Heart left ventricle (tissue), 13 donors: ENCODE measurements at regions not wholly inside any gene's neighbourhood (a gene's known extent, or its start where the extent isn't known, plus 50 kb on each side); places are given as distances from the start of the nearest gene placed in this dataset.

Experiments
- POLR2A ChIP-seq, 2 donors: fragments of 450-650 bp; IDR thresholded peaks; one replicate each; pipeline ENCODE4 v1.6.1; 2017; ENCODE audit warnings: antibody characterized with exemption in 2 of 2, mild to moderate bottlenecking in 2 of 2, moderate library complexity in 2 of 2
- TF ChIP-seq, protein P1 (sequence below), 12 donors: fragments of 200-600 bp; sonication (generic) in 4 of 12; IDR thresholded peaks; one replicate each; pipeline versions ENCODE4 v1.5.0 to v1.8.0; 2018 to 2022; ENCODE audit warnings: antibody characterized with exemption in 12 of 12, mild to moderate bottlenecking in 5 of 12
- donor health status: ischemic (EF 13 %, LVEDD 7.1; RV severe dilation, severe dysfunction).
- donor health status: DM: no; HTN: yes; CAD: no.
- donor health status: DM: no; HTN: no; CAD: no.
- donor health status: ischemic (EF 25% LVEDD 6.9; RV normal size, moderate dysfunction).
- donor health status: ischemic (EF 25% LVEDD 5.7; RV mildly dilated, moderate dysfunction).
- donor health status: ischemic (EF 35%, LVEDD 5.7; RV mildly dilated, moderate dysfunction).
- donor health status: nonischemic (EF 11% LVEDD 7.7; RV severe dilation, severe dysfunction).
- donor health status: DM: yes; HTN: yes; CAD: no.
- donor health status: PGD.
- donor health status: ischemic (EF 29% LVEDD 5.4; RV normal size, mild dysfunction).
- donor health status: nonischemic (EF 23%, LVEDD 6.1; RV moderate dilation, normal function).

- TF ChIP-seq, protein P1, sequence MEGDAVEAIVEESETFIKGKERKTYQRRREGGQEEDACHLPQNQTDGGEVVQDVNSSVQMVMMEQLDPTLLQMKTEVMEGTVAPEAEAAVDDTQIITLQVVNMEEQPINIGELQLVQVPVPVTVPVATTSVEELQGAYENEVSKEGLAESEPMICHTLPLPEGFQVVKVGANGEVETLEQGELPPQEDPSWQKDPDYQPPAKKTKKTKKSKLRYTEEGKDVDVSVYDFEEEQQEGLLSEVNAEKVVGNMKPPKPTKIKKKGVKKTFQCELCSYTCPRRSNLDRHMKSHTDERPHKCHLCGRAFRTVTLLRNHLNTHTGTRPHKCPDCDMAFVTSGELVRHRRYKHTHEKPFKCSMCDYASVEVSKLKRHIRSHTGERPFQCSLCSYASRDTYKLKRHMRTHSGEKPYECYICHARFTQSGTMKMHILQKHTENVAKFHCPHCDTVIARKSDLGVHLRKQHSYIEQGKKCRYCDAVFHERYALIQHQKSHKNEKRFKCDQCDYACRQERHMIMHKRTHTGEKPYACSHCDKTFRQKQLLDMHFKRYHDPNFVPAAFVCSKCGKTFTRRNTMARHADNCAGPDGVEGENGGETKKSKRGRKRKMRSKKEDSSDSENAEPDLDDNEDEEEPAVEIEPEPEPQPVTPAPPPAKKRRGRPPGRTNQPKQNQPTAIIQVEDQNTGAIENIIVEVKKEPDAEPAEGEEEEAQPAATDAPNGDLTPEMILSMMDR (IDR thresholded peaks at IDR 0.05), result no peak
- no peak for TF ChIP-seq POLR2A (IDR thresholded peaks at IDR 0.05)
These were observed 54.0 kb upstream of the MAP3K1 start for GRCh38 chr5:56761151-56761885.
